PC-9 (cell line): ENCODE measurements at regions not wholly inside any gene's neighbourhood (a gene's known extent, or its start where the extent isn't known, plus 50 kb on each side); places are given as distances from the start of the nearest gene placed in this dataset.

ENCODE experiments used
- BruUV-seq: library from RNA; stranded (reverse); fragments of 400-500 nt; replicated peaks from 2 replicates; lab custom pipeline; 2021; lab: Mats Ljungman, UMichigan
- CTCF ChIA-PET: fragments of 300-600 bp; sonication (Branson Sonifier 250); formaldehyde crosslinking; loops from one replicate; lab custom pipeline; 2022; ENCODE audit warnings: antibody characterized with exemption; lab: Charles Lee
- POLR2A ChIA-PET: fragments of 300-600 bp; sonication (Branson Sonifier 250); formaldehyde crosslinking; loops from one replicate; lab custom pipeline; 2022; ENCODE audit warnings: antibody characterized with exemption; ENCODE audit not compliant: unreplicated experiment; lab: Charles Lee
- DNase-seq, 2 experiments: peaks; one replicate each; pipeline versions ENCODE4 v3.0.0 to v3.0.0-alpha.2; 2015 to 2022; ENCODE audit warnings: mixed read lengths in 1 of 2
- H2AFZ ChIP-seq: fragments of 200-600 bp; sonication (generic); 2 replicates; pipeline ENCODE4 v1.8.1; 2017; ENCODE audit warnings: antibody characterized with exemption
- H3F3A ChIP-seq: fragments of 200-600 bp; sonication (generic); 2 replicates; pipeline ENCODE4 v1.8.1; 2017; ENCODE audit warnings: antibody characterized with exemption, mild to moderate bottlenecking, low read depth; ENCODE audit not compliant: insufficient read depth
- H3K27ac ChIP-seq: fragments of 200-600 bp; sonication (generic); 2 replicates; pipeline ENCODE4 v1.6.1; 2016; ENCODE audit warnings: mixed run types
- H3K27me3 ChIP-seq: fragments of 200-600 bp; sonication (generic); 2 replicates; pipeline ENCODE4 v1.6.1; 2016; ENCODE audit warnings: low read depth, mixed run types; ENCODE audit not compliant: insufficient read depth
- H3K36me3 ChIP-seq: fragments of 200-600 bp; sonication (generic); 2 replicates; pipeline ENCODE4 v1.6.1; 2016; ENCODE audit warnings: low read depth, mixed run types
- H3K4me1 ChIP-seq: fragments of 200-600 bp; sonication (generic); replicated peaks from 2 replicates; pipeline ENCODE4 v1.6.1; 2016; ENCODE audit warnings: mixed run types; ENCODE audit not compliant: insufficient read depth
- H3K4me2 ChIP-seq: fragments of 200-600 bp; sonication (generic); 2 replicates; pipeline ENCODE4 v1.6.1; 2017; ENCODE audit warnings: mixed run types
- H3K4me3 ChIP-seq: fragments of 200-600 bp; sonication (generic); 2 replicates; pipeline ENCODE4 v1.6.1; 2016; ENCODE audit warnings: mixed run types
- H3K79me2 ChIP-seq: fragments of 200-600 bp; sonication (generic); 2 replicates; pipeline ENCODE4 v1.6.1; 2017; ENCODE audit warnings: low read depth, mixed run types
- H3K9me2 ChIP-seq: fragments of 200-600 bp; sonication (generic); 2 replicates; pipeline ENCODE4 v1.8.1; 2017; ENCODE audit warnings: mild to moderate bottlenecking; ENCODE audit not compliant: insufficient read depth
- H3K9me3 ChIP-seq: fragments of 200-600 bp; sonication (generic); 2 replicates; pipeline ENCODE4 v1.8.1; 2016; ENCODE audit warnings: low read depth; ENCODE audit not compliant: insufficient read depth
- H4K20me1 ChIP-seq: fragments of 200-600 bp; sonication (generic); 2 replicates; pipeline ENCODE4 v1.8.1; 2017; ENCODE audit not compliant: insufficient read depth
- EZH2 ChIP-seq: fragments of 200-600 bp; sonication (generic); IDR thresholded peaks from 2 replicates; pipeline ENCODE4 v1.8.0; 2017; ENCODE audit warnings: antibody characterized with exemption, low read depth
- intact Hi-C: fragments of 100-400 bp; cut with micrococcal nuclease; formaldehyde crosslinking; loops from one replicate; pipeline ENCODE4 v1.10.0; 2022; ENCODE audit not compliant: unreplicated experiment
- TF ChIP-seq, protein P1 (sequence below): fragments of 200-600 bp; sonication (generic); conservative IDR thresholded peaks from 2 replicates; pipeline ENCODE4 v1.6.1; 2017; ENCODE audit warnings: mixed run types, antibody characterized with exemption, mild to moderate bottlenecking, moderate library complexity

DNA sequence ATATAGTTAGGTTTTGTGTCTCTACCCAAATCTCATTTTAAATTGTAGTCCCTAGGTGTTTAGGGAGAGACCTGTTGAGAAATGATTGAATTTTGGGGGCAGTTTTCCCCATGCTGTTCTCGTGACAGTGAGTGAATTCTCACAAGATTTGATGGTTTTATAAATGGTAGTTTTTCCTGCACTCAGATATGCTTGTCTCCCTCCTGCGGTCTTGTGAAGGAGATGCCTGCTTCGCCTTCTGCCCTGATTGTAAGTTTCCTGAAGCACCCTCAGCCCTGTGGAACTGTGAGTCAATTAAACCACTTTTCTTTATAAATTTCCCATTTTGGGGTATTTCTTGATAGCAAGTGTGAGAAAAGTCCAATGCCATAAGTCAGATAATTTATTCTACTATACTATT, 1977.5 kb upstream of the PCDH20 start:
- Histone ChIP-seq H3K36me3 (no peaks in the 10 kb centered on the region), H3K4me3 (no peak overlapping the region), H3K27ac (no peak overlapping the region), H3K4me1 (no peaks in the 10 kb centered on the region), H3K9me2 (no peaks in the 10 kb centered on the region), H3K4me2 (no peak overlapping the region), H3K27me3 (no peaks in the 10 kb centered on the region), H3F3A (no peaks in the 10 kb centered on the region), H3K79me2 (no peaks in the 10 kb centered on the region), H3K9me3 (no peaks in the 10 kb centered on the region), H4K20me1 (no peaks in the 10 kb centered on the region), H2AFZ (no peak overlapping the region)
- BruUV-seq: no TSS peak
- ChIA-PET POLR2A (no interaction called here), CTCF (no interaction called here)
- no peak for DNase-seq
- TF ChIP-seq, protein P1, sequence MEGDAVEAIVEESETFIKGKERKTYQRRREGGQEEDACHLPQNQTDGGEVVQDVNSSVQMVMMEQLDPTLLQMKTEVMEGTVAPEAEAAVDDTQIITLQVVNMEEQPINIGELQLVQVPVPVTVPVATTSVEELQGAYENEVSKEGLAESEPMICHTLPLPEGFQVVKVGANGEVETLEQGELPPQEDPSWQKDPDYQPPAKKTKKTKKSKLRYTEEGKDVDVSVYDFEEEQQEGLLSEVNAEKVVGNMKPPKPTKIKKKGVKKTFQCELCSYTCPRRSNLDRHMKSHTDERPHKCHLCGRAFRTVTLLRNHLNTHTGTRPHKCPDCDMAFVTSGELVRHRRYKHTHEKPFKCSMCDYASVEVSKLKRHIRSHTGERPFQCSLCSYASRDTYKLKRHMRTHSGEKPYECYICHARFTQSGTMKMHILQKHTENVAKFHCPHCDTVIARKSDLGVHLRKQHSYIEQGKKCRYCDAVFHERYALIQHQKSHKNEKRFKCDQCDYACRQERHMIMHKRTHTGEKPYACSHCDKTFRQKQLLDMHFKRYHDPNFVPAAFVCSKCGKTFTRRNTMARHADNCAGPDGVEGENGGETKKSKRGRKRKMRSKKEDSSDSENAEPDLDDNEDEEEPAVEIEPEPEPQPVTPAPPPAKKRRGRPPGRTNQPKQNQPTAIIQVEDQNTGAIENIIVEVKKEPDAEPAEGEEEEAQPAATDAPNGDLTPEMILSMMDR: no peak
- no peak for TF ChIP-seq EZH2
- intact Hi-C loops: no loop called here

DNA sequence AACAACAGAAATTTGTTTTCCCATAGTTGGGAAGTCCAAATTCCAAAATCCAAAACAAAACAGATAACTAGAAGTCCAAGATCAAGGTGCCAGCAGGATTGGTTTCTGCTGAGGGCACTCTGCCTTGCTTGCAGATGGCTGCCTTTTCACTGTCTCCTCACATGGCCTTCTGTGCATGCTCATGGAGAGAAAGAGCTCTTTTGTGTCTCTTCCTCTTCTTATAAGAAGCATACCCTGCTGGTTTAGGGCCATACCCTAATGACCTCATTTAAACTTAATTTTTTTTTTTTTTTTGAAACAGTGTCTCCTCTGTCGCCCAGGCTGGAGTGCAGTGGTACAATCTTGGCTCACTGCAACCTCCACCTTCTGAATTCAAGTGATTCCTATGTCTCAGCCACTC, 1974.1 kb upstream of the PCDH20 start:
- H3K9me2 ChIP-seq: no peaks in the 10 kb centered on the region
- no TSS peak for BruUV-seq
- H3K4me2 ChIP-seq: no peak overlapping the region
- no peaks in the 10 kb centered on the region for H3K27me3 ChIP-seq
- ChIA-PET POLR2A (no interaction called here), CTCF (no interaction called here)
- no peak overlapping the region for H3K4me3 ChIP-seq
- no peaks in the 10 kb centered on the region for H3K36me3 ChIP-seq
- intact Hi-C loops: no loop called here
- H3K9me3 ChIP-seq: no peaks in the 10 kb centered on the region
- DNase-seq: no peak
- no peaks in the 10 kb centered on the region for H4K20me1 ChIP-seq
- H2AFZ ChIP-seq: no peak overlapping the region
- H3K4me1 ChIP-seq: no peaks in the 10 kb centered on the region
- TF ChIP-seq, protein P1: no peak
- TF ChIP-seq EZH2: no peak
- H3K27ac ChIP-seq: no peak overlapping the region
- H3K79me2 ChIP-seq: no peaks in the 10 kb centered on the region
- no peaks in the 10 kb centered on the region for H3F3A ChIP-seq

DNA sequence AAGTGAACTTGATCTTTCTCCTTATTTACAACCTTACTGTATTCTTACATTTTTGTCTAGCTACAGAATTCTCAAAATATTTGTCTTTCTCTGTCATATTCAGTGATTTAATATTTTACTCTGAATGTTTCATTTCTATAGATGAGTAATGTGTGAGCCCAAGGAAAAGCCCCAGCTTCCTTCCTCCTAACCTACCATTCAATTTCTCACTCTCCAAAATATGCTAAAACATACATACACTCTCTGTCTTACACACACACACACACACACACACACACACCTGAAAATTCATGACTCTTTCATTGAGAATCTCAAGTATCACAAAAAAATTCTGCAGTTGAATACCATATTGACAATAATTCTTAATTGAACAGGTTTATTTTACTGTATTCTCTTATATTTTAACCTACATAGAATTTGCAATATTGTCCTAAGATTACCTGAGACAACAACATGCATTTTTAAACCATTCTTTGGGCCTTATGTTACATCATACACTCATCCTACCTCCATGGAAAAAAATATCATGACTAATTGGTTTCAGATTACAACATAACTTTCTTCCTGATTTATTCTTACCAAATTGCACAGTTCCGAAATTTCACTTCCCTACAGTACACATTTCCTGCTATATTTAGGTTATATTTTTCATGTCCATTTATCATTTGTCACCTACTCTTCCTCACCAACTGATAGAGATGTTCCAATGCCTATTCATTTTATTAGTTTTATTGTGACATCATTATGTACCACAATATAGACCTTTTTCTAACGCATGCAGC, 1965.6 kb upstream of the PCDH20 start:
- no peaks in the 10 kb centered on the region for H3K9me2 ChIP-seq
- H3K27ac ChIP-seq: no peak overlapping the region
- H3K27me3 ChIP-seq: no peaks in the 10 kb centered on the region
- BruUV-seq: no TSS peak
- H3K4me2 ChIP-seq: no peak overlapping the region
- no peaks in the 10 kb centered on the region for H3F3A ChIP-seq
- no peaks in the 10 kb centered on the region for H3K4me1 ChIP-seq
- no peaks in the 10 kb centered on the region for H3K9me3 ChIP-seq
- no peak overlapping the region for H3K4me3 ChIP-seq
- TF ChIP-seq, protein P1: no peak
- no peaks in the 10 kb centered on the region for H3K79me2 ChIP-seq
- POLR2A ChIA-PET: no interaction called here
- intact Hi-C loops: no loop called here
- H2AFZ ChIP-seq: no peak overlapping the region; the same call in 1 of the 2 replicates
- H4K20me1 ChIP-seq: no peaks in the 10 kb centered on the region
- no peak for DNase-seq
- CTCF ChIA-PET: no interaction called here
- no peaks in the 10 kb centered on the region for H3K36me3 ChIP-seq
